ENCODE measurements at regions not wholly inside any gene's neighbourhood (a gene's known extent, or its start where the extent isn't known, plus 50 kb on each side); places are given as distances from the start of the nearest gene placed in this dataset.

DNA sequence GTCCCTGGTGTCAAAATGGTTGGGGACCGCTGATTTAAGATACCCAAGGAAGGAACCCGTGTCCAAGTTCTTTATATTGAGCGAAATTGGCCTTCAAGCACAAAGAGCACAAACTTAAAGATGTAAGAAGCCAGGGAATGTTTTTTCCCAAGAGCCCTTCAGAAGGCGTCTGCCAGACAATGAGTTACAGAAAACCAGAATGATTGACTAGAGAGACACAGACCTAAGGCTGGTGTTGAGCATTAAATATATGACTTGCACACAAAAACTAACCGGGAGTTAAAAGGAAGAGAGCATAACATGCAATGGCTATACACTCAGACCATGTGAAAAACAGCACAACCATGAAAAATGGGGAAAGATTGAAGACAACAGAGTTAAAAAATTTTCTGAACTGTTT, 157.5 kb upstream of the FAM9B start:
- H3K27ac ChIP-seq, result no peak overlapping the region
- TF ChIP-seq, protein P1, sequence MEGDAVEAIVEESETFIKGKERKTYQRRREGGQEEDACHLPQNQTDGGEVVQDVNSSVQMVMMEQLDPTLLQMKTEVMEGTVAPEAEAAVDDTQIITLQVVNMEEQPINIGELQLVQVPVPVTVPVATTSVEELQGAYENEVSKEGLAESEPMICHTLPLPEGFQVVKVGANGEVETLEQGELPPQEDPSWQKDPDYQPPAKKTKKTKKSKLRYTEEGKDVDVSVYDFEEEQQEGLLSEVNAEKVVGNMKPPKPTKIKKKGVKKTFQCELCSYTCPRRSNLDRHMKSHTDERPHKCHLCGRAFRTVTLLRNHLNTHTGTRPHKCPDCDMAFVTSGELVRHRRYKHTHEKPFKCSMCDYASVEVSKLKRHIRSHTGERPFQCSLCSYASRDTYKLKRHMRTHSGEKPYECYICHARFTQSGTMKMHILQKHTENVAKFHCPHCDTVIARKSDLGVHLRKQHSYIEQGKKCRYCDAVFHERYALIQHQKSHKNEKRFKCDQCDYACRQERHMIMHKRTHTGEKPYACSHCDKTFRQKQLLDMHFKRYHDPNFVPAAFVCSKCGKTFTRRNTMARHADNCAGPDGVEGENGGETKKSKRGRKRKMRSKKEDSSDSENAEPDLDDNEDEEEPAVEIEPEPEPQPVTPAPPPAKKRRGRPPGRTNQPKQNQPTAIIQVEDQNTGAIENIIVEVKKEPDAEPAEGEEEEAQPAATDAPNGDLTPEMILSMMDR (conservative IDR thresholded peaks at IDR 0.05), result no peak
- no peak for TF ChIP-seq ZFX (IDR thresholded peaks at IDR 0.05)

- TF ChIP-seq ZFX (IDR thresholded peaks at IDR 0.05), result no peak
- TF ChIP-seq, protein P1 (conservative IDR thresholded peaks at IDR 0.05), result no peak
Observed at GRCh38 chrX:9195199-9195880, 161.4 kb upstream of the FAM9B start.

DNA sequence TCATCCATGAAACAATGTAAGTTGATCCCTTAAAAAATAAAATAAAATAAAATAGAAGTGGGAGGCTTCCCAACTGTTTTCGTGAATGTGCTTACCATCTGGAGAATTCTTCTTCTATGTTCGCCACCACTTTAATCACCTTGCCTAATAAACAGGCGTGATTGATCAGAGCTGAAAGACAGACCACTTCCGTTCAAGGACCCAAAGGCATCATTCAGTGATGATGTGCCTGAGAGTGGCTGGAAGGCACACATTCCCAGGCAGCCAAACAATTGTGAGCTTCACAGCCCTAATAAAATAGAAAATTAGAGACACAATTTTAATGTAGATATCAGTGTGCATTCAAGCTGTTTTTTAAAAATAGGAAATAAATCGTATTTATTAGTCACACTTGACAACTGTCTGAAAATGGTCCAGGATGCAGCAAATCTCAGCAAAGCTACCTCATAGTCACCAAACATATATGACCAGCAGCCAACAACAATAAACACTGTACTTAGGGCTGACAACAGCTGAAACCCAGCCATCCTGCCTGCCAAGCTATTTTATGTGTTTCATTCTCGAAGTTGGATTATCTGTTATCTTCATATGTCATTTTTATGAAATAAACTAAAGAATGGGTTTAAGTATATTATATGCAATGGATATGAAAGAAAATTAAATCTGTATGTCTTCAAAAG, 163.2 kb upstream of the FAM9B start:
- TF ChIP-seq, protein P1 (conservative IDR thresholded peaks at IDR 0.05), result no peak
- TF ChIP-seq ZFX (IDR thresholded peaks at IDR 0.05), result no peak
- no peak overlapping the region for H3K27ac ChIP-seq

More at GRCh38 chrX:9195199-9195880, 161.4 kb upstream of the FAM9B start:
- no peak overlapping the region for H3K27ac ChIP-seq

- TF ChIP-seq, protein P1 (conservative IDR thresholded peaks at IDR 0.05), result no peak
- no peak for TF ChIP-seq ZFX (IDR thresholded peaks at IDR 0.05)
Observed at GRCh38 chrX:9204560-9204959, 170.6 kb upstream of the FAM9B start.

DNA sequence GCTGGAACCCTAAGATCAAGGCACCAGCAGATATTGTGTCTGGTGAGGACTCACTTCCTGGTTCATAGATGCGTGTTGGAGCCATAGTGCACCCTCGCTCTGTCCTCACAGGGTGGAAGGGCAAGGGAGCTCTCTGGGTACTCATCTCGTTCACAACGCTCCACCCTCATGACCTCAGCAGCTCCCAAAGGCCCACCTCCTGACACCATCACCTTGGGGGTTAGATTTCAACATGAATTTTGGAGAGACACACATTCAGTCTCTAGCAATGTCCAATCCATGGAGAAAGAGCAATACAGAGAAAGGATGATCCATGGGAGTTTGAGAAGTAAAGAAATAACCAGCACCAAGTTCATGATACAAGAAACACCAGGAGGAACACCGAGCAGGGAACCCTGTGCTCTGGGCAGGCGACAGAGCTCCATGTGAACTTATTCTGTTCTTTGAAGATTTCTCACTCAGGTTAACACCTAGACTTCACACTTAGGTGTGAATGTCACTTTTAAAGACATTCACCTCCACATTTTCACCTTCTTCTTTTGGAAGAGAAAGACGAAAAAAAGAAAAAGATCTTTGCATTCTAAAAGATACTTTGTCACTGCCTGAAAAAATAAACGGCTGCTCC, 171.8 kb upstream of the FAM9B start:
- no peak for TF ChIP-seq ZFX (IDR thresholded peaks at IDR 0.05)
- TF ChIP-seq, protein P1 (conservative IDR thresholded peaks at IDR 0.05), result no peak
- H3K27ac ChIP-seq, result no peak overlapping the region

More at GRCh38 chrX:9204560-9204959, 170.6 kb upstream of the FAM9B start:
- no peak overlapping the region for H3K27ac ChIP-seq

- TF ChIP-seq ZFX (IDR thresholded peaks at IDR 0.05), result no peak
- TF ChIP-seq, protein P1 (conservative IDR thresholded peaks at IDR 0.05), result no peak
- H3K27ac ChIP-seq, result no peak overlapping the region
Observed at GRCh38 chrX:9207142-9207541, 173.2 kb upstream of the FAM9B start.

GRCh38 chrX:9211269-9211668, 177.3 kb upstream of the FAM9B start:
- no peak overlapping the region for H3K27ac ChIP-seq
- no peak for TF ChIP-seq ZFX (IDR thresholded peaks at IDR 0.05)
- TF ChIP-seq, protein P1 (conservative IDR thresholded peaks at IDR 0.05), result no peak

Measured in C4-2B (cell line).